WTC11 (cell line): ENCODE measurements at regions not wholly inside any gene's neighbourhood (a gene's known extent, or its start where the extent isn't known, plus 50 kb on each side); places are given as distances from the start of the nearest gene placed in this dataset.

ENCODE experiments used
- ATF1 ChIP-seq: sonication (generic); formaldehyde crosslinking; IDR thresholded peaks from 2 replicates; pipeline ENCODE4 v1.8.1; 2023; ENCODE audit warnings: mild to moderate bottlenecking, moderate library complexity, missing genetic modification reagents
- ATF2 ChIP-seq: sonication (generic); formaldehyde crosslinking; IDR thresholded peaks from 2 replicates; pipeline ENCODE4 v1.8.1; 2022; ENCODE audit warnings: low read depth, missing genetic modification reagents, borderline replicate concordance
- CTCF ChIP-seq: fragments of 200-600 bp; IDR thresholded peaks from 2 replicates; pipeline ENCODE4 v1.8.0; 2022; ENCODE audit warnings: antibody characterized with exemption
- E2F1 ChIP-seq: sonication (generic); formaldehyde crosslinking; IDR thresholded peaks from 2 replicates; pipeline ENCODE4 v1.8.0; 2022; ENCODE audit warnings: mild to moderate bottlenecking, missing genetic modification reagents
- ESRRA ChIP-seq: sonication (generic); formaldehyde crosslinking; IDR thresholded peaks from 2 replicates; pipeline ENCODE4 v1.8.1; 2022; ENCODE audit warnings: mild to moderate bottlenecking, missing genetic modification reagents, borderline replicate concordance
- FOXP1 ChIP-seq: sonication (generic); formaldehyde crosslinking; IDR thresholded peaks from 2 replicates; pipeline ENCODE4 v1.8.0; 2022; ENCODE audit warnings: missing genetic modification reagents, mild to moderate bottlenecking, moderate library complexity, borderline replicate concordance
- MLX ChIP-seq: sonication (generic); formaldehyde crosslinking; IDR thresholded peaks from 2 replicates; pipeline ENCODE4 v1.8.1; 2023; ENCODE audit warnings: mild to moderate bottlenecking, missing genetic modification reagents, moderate library complexity
- SMAD3 ChIP-seq: sonication (generic); formaldehyde crosslinking; IDR thresholded peaks from 2 replicates; pipeline ENCODE4 v1.8.0; 2022; ENCODE audit warnings: missing genetic modification reagents, mild to moderate bottlenecking, borderline replicate concordance
- USF2 ChIP-seq: sonication (generic); formaldehyde crosslinking; IDR thresholded peaks from 2 replicates; pipeline ENCODE4 v1.8.1; 2023; ENCODE audit warnings: mild to moderate bottlenecking, missing genetic modification reagents, moderate library complexity
- ZNF263 ChIP-seq: sonication (generic); formaldehyde crosslinking; IDR thresholded peaks from 2 replicates; pipeline ENCODE4 v1.8.1; 2022; ENCODE audit warnings: low read depth, mild to moderate bottlenecking, moderate library complexity, missing genetic modification reagents

- TF ChIP-seq CTCF (no peak), MLX (CRISPR knock-in tag) (no peak), SMAD3 (CRISPR knock-in tag) (no peak), ZNF263 (CRISPR knock-in tag) (no peak), FOXP1 (no peak), ATF2 (no peak), USF2 (CRISPR knock-in tag) (no peak), ESRRA (CRISPR knock-in tag) (no peak), ATF1 (CRISPR knock-in tag) (no peak), E2F1 (CRISPR knock-in tag) (no peak)
These were observed 93.3 kb downstream of the SNX5 start for GRCh38 chr20:17875106-17875980.
